GM21529 (cell line): ENCODE measurements at regions not wholly inside any gene's neighbourhood (a gene's known extent, or its start where the extent isn't known, plus 50 kb on each side); places are given as distances from the start of the nearest gene placed in this dataset.
"Not testable (repeated sequence)": the region's sequence is repeated elsewhere in the genome, so short reads cannot be mapped to it uniquely, and the experiment has no call there.

Source experiments
- ATAC-seq: cut with Tn5 transposase; IDR thresholded peaks from one replicate; pipeline ENCODE4 v1.9.1; 2021; ENCODE audit not compliant: unreplicated experiment

GRCh38 chr2:88988617-88989016 lies 297.1 kb downstream of the RPIA start:
- ATAC-seq, result not testable (repeated sequence)

- ATAC-seq, result not testable (repeated sequence)
Observed at GRCh38 chr2:88992819-88993218, 301.3 kb downstream of the RPIA start.

- not testable (repeated sequence) for ATAC-seq
Observed at GRCh38 chr2:88994856-88995255, 303.4 kb downstream of the RPIA start.

GRCh38 chr2:88996588-88996987 lies 305.1 kb downstream of the RPIA start:
- not testable (repeated sequence) for ATAC-seq

- no peak for ATAC-seq
Observed at GRCh38 chr2:88999365-88999764, 307.9 kb downstream of the RPIA start.

GRCh38 chr2:89000235-89000634 lies 308.8 kb downstream of the RPIA start:
- ATAC-seq, result no peak

GRCh38 chr2:89004238-89004637 lies 312.8 kb downstream of the RPIA start:
- ATAC-seq, result not testable (repeated sequence)

- ATAC-seq, result not testable (repeated sequence)
Observed at GRCh38 chr2:89020566-89020965, 329.1 kb downstream of the RPIA start.

- not testable (repeated sequence) for ATAC-seq
Observed at GRCh38 chr2:89026296-89026695, 334.8 kb downstream of the RPIA start.

- not testable (repeated sequence) for ATAC-seq
Observed at GRCh38 chr2:89027115-89027514, 335.6 kb downstream of the RPIA start.

GRCh38 chr2:89027536-89027935 lies 336.1 kb downstream of the RPIA start:
- ATAC-seq, result not testable (repeated sequence)

- ATAC-seq, result not testable (repeated sequence)
Observed at GRCh38 chr2:89029257-89029656, 337.8 kb downstream of the RPIA start.

GRCh38 chr2:89048138-89049066 lies 356.9 kb downstream of the RPIA start:
- ATAC-seq, result not testable (repeated sequence)

GRCh38 chr2:89058616-89059015 lies 367.1 kb downstream of the RPIA start:
- ATAC-seq, result not testable (repeated sequence)

- ATAC-seq, result not testable (repeated sequence)
Observed at GRCh38 chr2:89061174-89061573, 369.7 kb downstream of the RPIA start.

GRCh38 chr2:89076771-89077170 lies 385.3 kb downstream of the RPIA start:
- ATAC-seq, result not testable (repeated sequence)

GRCh38 chr2:89092911-89093310 lies 401.4 kb downstream of the RPIA start:
- ATAC-seq, result not testable (repeated sequence)

- ATAC-seq, result not testable (repeated sequence)
Observed at GRCh38 chr2:89095060-89095459, 403.6 kb downstream of the RPIA start.

GRCh38 chr2:89102587-89102986 lies 411.1 kb downstream of the RPIA start:
- not testable (repeated sequence) for ATAC-seq

- ATAC-seq, result not testable (repeated sequence)
Observed at GRCh38 chr2:89106369-89107019, 415.0 kb downstream of the RPIA start.

GRCh38 chr2:89112434-89112833 lies 421.0 kb downstream of the RPIA start:
- ATAC-seq, result not testable (repeated sequence)

- ATAC-seq, result not testable (repeated sequence)
Observed at GRCh38 chr2:89113286-89113685, 421.8 kb downstream of the RPIA start.
